SK-N-MC (cell line): ENCODE measurements at regions not wholly inside any gene's neighbourhood (a gene's known extent, or its start where the extent isn't known, plus 50 kb on each side); places are given as distances from the start of the nearest gene placed in this dataset.

Experiments used
- EZH2 ChIP-seq: fragments of 200-600 bp; sonication (generic); IDR thresholded peaks from one replicate; pipeline ENCODE4 v1.6.1; 2017; ENCODE audit warnings: antibody characterized with exemption
- FOXP2 ChIP-seq: optimal IDR thresholded peaks from 2 replicates; pipeline ENCODE3; 2011; ENCODE audit warnings: mild to moderate bottlenecking, moderate library complexity; ENCODE audit not compliant: insufficient read depth; ENCODE audit errors: extremely low read length, control extremely low read depth
- POLR2AphosphoS5 ChIP-seq: IDR thresholded peaks from 2 replicates; pipeline ENCODE4 v1.6.1; 2012; ENCODE audit warnings: mild to moderate bottlenecking, low read depth, low read length, borderline replicate concordance

DNA sequence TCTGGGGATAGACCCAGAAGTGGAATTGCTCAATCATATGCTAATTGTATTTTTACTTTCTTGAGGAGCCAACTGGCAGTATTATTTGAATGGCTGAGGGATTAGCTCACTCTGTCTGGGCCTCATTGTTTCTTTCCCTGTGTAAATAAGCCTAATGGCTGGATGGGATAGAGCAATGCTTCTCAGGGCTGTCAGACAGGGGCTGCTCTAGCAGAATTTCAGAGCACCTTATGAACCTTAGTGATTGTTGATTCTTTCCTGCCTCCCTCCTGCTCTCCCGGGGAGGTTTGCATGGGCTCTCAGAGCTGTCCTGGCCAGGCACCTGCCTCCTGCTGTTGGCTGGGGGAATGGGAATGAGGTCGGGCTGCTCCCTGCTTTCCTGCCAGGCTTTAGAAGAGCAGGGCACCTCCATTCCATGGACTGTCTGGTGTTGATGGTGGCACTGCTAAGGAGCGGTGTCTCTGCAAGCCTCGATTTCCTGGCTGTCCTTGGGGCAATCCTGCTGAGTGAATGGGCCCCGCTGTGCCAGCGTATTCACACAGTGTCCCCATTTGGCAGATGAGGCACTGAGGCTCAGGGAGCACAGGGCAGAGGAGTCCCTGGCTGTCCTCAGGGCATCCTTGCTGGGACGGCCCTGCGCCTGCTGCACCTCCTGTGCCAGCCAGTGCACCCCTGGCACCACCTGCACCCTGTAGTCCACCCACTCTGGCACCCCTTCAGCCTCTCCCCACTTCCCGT lies 468.2 kb upstream of the HS6ST1 start:
- TF ChIP-seq EZH2 (no peak), POLR2AphosphoS5 (no peak), FOXP2 (no peak)
